ENCODE measurements at regions not wholly inside any gene's neighbourhood (a gene's known extent, or its start where the extent isn't known, plus 50 kb on each side); places are given as distances from the start of the nearest gene placed in this dataset.

- TF ChIP-seq POLR2A (IDR thresholded peaks at IDR 0.05) (no peak), CTCF (IDR thresholded peaks at IDR 0.05) (no peak)
Measured at GRCh38 chr11:95505927-95506426, 275.0 kb upstream of the SESN3 start.

Data from lower leg skin (tissue), 3 donors.